ENCODE measurements at regions not wholly inside any gene's neighbourhood (a gene's known extent, or its start where the extent isn't known, plus 50 kb on each side); places are given as distances from the start of the nearest gene placed in this dataset.
"Not testable (repeated sequence)": the region's sequence is repeated elsewhere in the genome, so short reads cannot be mapped to it uniquely, and the experiment has no call there.

- peaks cover 22% of the 10 kb centered on the region for H3K9me3 Mint-ChIP-seq
- CTCF ChIA-PET = interaction anchor here (0.6 kb wide), 1 partner anchor 27 kb away, joined by 3 read pairs; no protein-coding TSS in a partner anchor
- H3K4me1 Mint-ChIP-seq; DNase-seq; POLR2A ChIA-PET; H3K36me3 Mint-ChIP-seq (ENCODE audit: low read depth); H3K27ac Mint-ChIP-seq; H3K4me3 Mint-ChIP-seq; H3K27me3 Mint-ChIP-seq: not testable (repeated sequence)
These were observed 264.8 kb downstream of the EFCAB11 start for GRCh38 chr14:89689711-89690110.

GRCh38 chr14:89688507-89689211, 265.9 kb downstream of the EFCAB11 start:
- Mint-ChIP-seq H3K4me1 (no peaks in the 10 kb centered on the region), H3K4me3 (no peak overlapping the region), H3K27ac (no peak overlapping the region), H3K9me3 (peaks cover 26% of the 10 kb centered on the region), H3K27me3 (no peaks in the 10 kb centered on the region), H3K36me3 (ENCODE audit: low read depth) (peaks cover 11% of the 10 kb centered on the region)
- no peak for DNase-seq
- POLR2A ChIA-PET = no interaction called here
- CTCF ChIA-PET = interaction anchor here (0.6 to 1.0 kb wide), 2 partner anchors 8 to 26 kb away, joined by 3 read pairs; no protein-coding TSS in a partner anchor

GRCh38 chr14:89687129-89687528, 267.4 kb downstream of the EFCAB11 start:
- peaks cover 16% of the 10 kb centered on the region for H3K36me3 Mint-ChIP-seq (ENCODE audit: low read depth)
- POLR2A ChIA-PET, H3K27ac Mint-ChIP-seq, DNase-seq, H3K4me3 Mint-ChIP-seq, H3K27me3 Mint-ChIP-seq, H3K4me1 Mint-ChIP-seq: not testable (repeated sequence)
- CTCF ChIA-PET = interaction anchor here (0.7 kb wide), 1 partner anchor 18 kb away, joined by 3 read pairs; no protein-coding TSS in a partner anchor
- H3K9me3 Mint-ChIP-seq = peaks cover 29% of the 10 kb centered on the region

- ChIA-PET CTCF (interaction anchor here (1.0 to 2.3 kb wide), 2 partner anchors 11 to 17 kb away, joined by 3 to 8 read pairs; no protein-coding TSS in a partner anchor), POLR2A (no interaction called here)
- Mint-ChIP-seq H3K9me3 (peaks cover 24% of the 10 kb centered on the region), H3K36me3 (ENCODE audit: low read depth) (peaks cover 22% of the 10 kb centered on the region), H3K4me1 (peaks cover 31% of the 10 kb centered on the region), H3K27me3 (no peaks in the 10 kb centered on the region), H3K4me3 (no peak overlapping the region), H3K27ac (no peak overlapping the region)
- no peak for DNase-seq
These were observed 267.1 kb upstream of the FOXN3 start for GRCh38 chr14:89684139-89684538.

- ChIA-PET CTCF (interaction anchor here (0.6 to 0.7 kb wide), 2 partner anchors 17 to 66 kb away, joined by 3 read pairs; no protein-coding TSS in a partner anchor), POLR2A (interaction anchor here (0.6 to 1.4 kb wide), 3 partner anchors 12 to 128 kb away, joined by 3 read pairs; no protein-coding TSS in a partner anchor)
- Mint-ChIP-seq H3K27ac (peak overlapping the region; percentile 90), H3K4me3 (peak overlapping the region; percentile 55), H3K9me3 (peaks cover 15% of the 10 kb centered on the region), H3K36me3 (ENCODE audit: low read depth) (peaks cover 15% of the 10 kb centered on the region), H3K4me1 (peaks cover 31% of the 10 kb centered on the region), H3K27me3 (no peaks in the 10 kb centered on the region)
- peak; percentile 20 for DNase-seq
These were observed 264.3 kb upstream of the FOXN3 start for GRCh38 chr14:89681086-89682018.

- H3K27me3 Mint-ChIP-seq = no peaks in the 10 kb centered on the region
- ChIA-PET POLR2A (no interaction called here), CTCF (interaction anchor here (0.6 to 1.1 kb wide), 2 partner anchors 13 to 16 kb away, joined by 3 to 5 read pairs; no protein-coding TSS in a partner anchor)
- no peak for DNase-seq
- no peak overlapping the region for H3K27ac Mint-ChIP-seq
- no peak overlapping the region for H3K4me3 Mint-ChIP-seq
- peaks cover 9% of the 10 kb centered on the region for H3K9me3 Mint-ChIP-seq
- peaks cover 15% of the 10 kb centered on the region for H3K36me3 Mint-ChIP-seq (ENCODE audit: low read depth)
- H3K4me1 Mint-ChIP-seq = peaks cover 31% of the 10 kb centered on the region
These were observed 263.1 kb upstream of the FOXN3 start for GRCh38 chr14:89680156-89680555.

- H3K9me3 Mint-ChIP-seq = peaks cover 3% of the 10 kb centered on the region
- POLR2A ChIA-PET = no interaction called here
- peaks cover 35% of the 10 kb centered on the region for H3K4me1 Mint-ChIP-seq
- no peaks in the 10 kb centered on the region for H3K27me3 Mint-ChIP-seq
- no peak overlapping the region for H3K4me3 Mint-ChIP-seq
- CTCF ChIA-PET = no interaction called here
- DNase-seq = no peak
- no peak overlapping the region for H3K27ac Mint-ChIP-seq
- peaks cover 11% of the 10 kb centered on the region for H3K36me3 Mint-ChIP-seq (ENCODE audit: low read depth)
These were observed 261.7 kb upstream of the FOXN3 start for GRCh38 chr14:89678768-89679167.

GRCh38 chr14:89675590-89675989, 258.6 kb upstream of the FOXN3 start:
- Mint-ChIP-seq H3K9me3 (no peaks in the 10 kb centered on the region), H3K4me3 (no peak overlapping the region), H3K4me1 (peaks cover 24% of the 10 kb centered on the region), H3K36me3 (ENCODE audit: low read depth) (no peaks in the 10 kb centered on the region), H3K27ac (no peak overlapping the region), H3K27me3 (no peaks in the 10 kb centered on the region)
- POLR2A ChIA-PET = no interaction called here
- DNase-seq = no peak
- CTCF ChIA-PET = interaction anchor here (0.9 to 1.4 kb wide), 3 partner anchors 17 to 76 kb away, joined by 3 read pairs; no protein-coding TSS in a partner anchor

GRCh38 chr14:89674936-89675335, 257.9 kb upstream of the FOXN3 start:
- DNase-seq = no peak
- POLR2A ChIA-PET = no interaction called here
- peaks cover 18% of the 10 kb centered on the region for H3K4me1 Mint-ChIP-seq
- no peak overlapping the region for H3K27ac Mint-ChIP-seq
- H3K9me3 Mint-ChIP-seq = no peaks in the 10 kb centered on the region
- H3K36me3 Mint-ChIP-seq (ENCODE audit: low read depth) = no peaks in the 10 kb centered on the region
- H3K27me3 Mint-ChIP-seq = no peaks in the 10 kb centered on the region
- CTCF ChIA-PET = interaction anchor here (0.9 to 1.4 kb wide), 3 partner anchors 16 to 76 kb away, joined by 3 read pairs; no protein-coding TSS in a partner anchor
- H3K4me3 Mint-ChIP-seq = no peak overlapping the region

- H3K9me3 Mint-ChIP-seq = peaks cover 2% of the 10 kb centered on the region
- ChIA-PET POLR2A (interaction anchor here (0.6 kb wide), 1 partner anchor 55 kb away, joined by 6 read pairs; no protein-coding TSS in a partner anchor), CTCF (interaction anchor here (1.2 to 1.4 kb wide), 3 partner anchors 12 to 77 kb away, joined by 3 to 5 read pairs (median 5); no protein-coding TSS in a partner anchor)
These were observed 257.2 kb upstream of the FOXN3 start for GRCh38 chr14:89674240-89674639.

GRCh38 chr14:89673512-89674225, 256.6 kb upstream of the FOXN3 start:
- ChIA-PET POLR2A (interaction anchor here (0.6 kb wide), 1 partner anchor 55 kb away, joined by 6 read pairs; no protein-coding TSS in a partner anchor), CTCF (interaction anchor here (1.2 to 1.4 kb wide), 2 partner anchors 12 to 29 kb away, joined by 5 read pairs; no protein-coding TSS in a partner anchor)
- peaks cover 4% of the 10 kb centered on the region for H3K36me3 Mint-ChIP-seq (ENCODE audit: low read depth)
- H3K9me3 Mint-ChIP-seq = peaks cover 3% of the 10 kb centered on the region
- no peak overlapping the region for H3K27ac Mint-ChIP-seq
- peaks cover 26% of the 10 kb centered on the region for H3K4me1 Mint-ChIP-seq
- H3K4me3 Mint-ChIP-seq = no peak overlapping the region
- H3K27me3 Mint-ChIP-seq = no peaks in the 10 kb centered on the region
- peak; percentile 13 for DNase-seq

More at GRCh38 chr14:89674240-89674639, 257.2 kb upstream of the FOXN3 start:
- H3K4me3 Mint-ChIP-seq = no peak overlapping the region
- H3K36me3 Mint-ChIP-seq (ENCODE audit: low read depth) = peaks cover 4% of the 10 kb centered on the region
- H3K27ac Mint-ChIP-seq = no peak overlapping the region
- no peaks in the 10 kb centered on the region for H3K27me3 Mint-ChIP-seq
- H3K4me1 Mint-ChIP-seq = peaks cover 20% of the 10 kb centered on the region
- no peak for DNase-seq

Data from activated CD4-positive, alpha-beta T cell treated with anti-CD3 and anti-CD28 coated beads, Interleukin-2, amount 10 ng/mL, durations not matched to agents 7 days and 5 days (primary cell).